ENCODE measurements at regions not wholly inside any gene's neighbourhood (a gene's known extent, or its start where the extent isn't known, plus 50 kb on each side); places are given as distances from the start of the nearest gene placed in this dataset.
"Not testable (repeated sequence)": the region's sequence is repeated elsewhere in the genome, so short reads cannot be mapped to it uniquely, and the experiment has no call there.

DNA sequence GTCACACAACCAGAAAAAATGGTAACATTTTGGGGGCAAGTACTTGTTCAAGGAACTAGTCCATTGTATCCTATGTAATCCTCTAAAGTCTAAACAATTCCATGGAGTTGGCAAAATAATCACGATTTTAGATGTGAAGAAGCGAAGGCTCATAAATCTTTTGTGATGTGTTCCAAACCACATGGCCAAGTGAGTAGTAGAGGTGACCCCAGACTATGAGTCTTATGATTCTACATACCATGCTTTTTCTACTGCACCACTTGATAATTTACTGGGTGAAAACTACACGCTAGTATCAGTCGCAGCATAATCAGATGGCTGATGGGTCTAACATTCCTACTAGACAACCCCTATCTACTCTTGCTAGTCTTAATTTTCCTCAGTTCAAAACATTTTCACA, 371.4 kb downstream of the OSR1 start:
- no peak for DNase-seq (ENCODE audit: low read depth in 3 of 3)

GRCh38 chr2:18986046-18986445, 372.4 kb downstream of the OSR1 start:
- no peak for DNase-seq (ENCODE audit: low read depth in 3 of 3)

- no peak for DNase-seq (ENCODE audit: low read depth in 3 of 3)
These were observed 377.5 kb downstream of the OSR1 start for GRCh38 chr2:18980786-18981430.

DNA sequence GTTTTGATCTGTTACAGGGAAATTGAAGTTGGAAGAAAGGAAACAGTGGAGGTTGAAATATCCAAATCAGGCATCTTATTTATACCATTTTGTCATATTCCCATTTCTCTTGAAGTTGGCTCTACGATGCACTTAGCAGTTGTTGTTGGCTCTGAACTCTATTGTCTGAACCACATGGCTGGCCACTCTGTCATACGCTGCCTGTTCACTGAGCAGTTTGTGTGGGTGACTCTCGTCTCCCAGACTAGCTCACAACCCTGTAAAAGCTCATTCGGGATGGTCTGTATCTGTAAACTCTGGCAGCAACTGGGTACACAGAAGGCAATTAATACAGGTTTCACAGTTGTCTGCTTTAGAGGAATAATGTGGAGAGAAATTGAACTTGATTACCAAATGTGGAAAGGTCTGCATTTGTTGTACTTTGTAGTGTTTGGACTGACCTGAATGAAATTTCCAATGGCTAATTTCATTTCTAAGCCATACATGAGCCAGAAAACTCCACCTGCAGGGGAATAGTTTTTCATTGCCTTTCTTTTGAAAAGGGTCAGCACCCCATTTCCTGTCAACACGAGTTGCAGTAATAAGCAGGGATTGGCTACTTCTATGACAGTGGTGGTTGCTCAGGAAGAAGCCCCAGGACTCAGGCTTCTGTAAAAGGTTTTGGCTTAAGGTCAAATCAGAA, 378.2 kb downstream of the OSR1 start:
- DNase-seq (ENCODE audit: low read depth in 3 of 3): no peak

DNA sequence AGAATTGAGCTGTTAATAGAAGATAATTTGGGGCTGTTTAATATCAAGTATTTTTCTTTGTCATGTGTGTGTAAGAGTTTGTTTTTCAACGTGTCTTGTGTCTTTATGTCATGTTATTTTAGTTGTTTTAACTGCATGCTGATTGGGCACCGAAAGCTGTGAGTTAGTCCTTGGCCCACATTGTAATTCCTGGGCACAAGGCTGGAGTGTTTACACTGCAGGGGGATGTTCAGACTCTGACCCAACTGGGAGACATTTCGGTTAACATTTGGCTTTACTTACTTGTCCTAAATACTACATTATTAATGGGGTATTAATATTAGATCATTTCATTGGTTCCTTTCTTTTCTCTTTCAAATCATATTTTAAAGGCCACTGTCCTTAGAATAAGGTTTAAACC, 381.0 kb downstream of the OSR1 start:
- DNase-seq (ENCODE audit: low read depth in 3 of 3): no peak

- DNase-seq (ENCODE audit: low read depth in 3 of 3): no peak
These were observed 382.1 kb downstream of the OSR1 start for GRCh38 chr2:18976168-18976961.

DNA sequence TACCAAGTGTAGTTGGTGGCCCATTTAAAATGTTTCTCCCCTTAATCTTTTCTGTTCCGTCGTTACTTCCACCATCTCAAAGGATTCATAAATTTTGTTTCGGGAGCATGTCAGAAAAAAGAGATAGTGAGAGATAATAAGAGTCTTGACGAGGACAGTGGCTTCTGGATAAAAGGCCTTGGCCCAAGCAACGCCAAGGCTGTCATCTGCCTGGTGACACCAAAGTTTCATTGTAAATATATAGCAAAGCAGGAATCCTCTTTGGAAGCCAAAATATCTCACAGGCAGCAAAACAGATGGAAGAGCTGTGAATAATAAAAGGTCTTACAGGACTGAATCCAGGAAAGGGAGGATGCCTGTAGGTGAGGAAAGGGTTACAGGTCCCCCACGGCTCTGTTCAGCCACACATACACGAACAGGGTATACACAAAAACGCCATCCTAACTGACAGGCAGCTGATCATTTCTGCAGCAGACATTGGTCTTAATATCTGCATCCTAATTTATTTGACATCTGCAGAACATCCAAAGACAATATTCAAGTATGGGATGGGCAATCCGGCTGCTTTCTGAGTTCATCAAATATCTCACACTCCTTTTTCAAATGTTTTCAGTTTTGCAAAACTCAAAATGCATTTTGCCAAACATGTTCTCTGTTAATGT, 382.8 kb downstream of the OSR1 start:
- DNase-seq (ENCODE audit: low read depth in 3 of 3): no peak

GRCh38 chr2:18971628-18972027, 382.3 kb upstream of the NT5C1B start:
- DNase-seq (ENCODE audit: low read depth in 3 of 3): no peak

DNA sequence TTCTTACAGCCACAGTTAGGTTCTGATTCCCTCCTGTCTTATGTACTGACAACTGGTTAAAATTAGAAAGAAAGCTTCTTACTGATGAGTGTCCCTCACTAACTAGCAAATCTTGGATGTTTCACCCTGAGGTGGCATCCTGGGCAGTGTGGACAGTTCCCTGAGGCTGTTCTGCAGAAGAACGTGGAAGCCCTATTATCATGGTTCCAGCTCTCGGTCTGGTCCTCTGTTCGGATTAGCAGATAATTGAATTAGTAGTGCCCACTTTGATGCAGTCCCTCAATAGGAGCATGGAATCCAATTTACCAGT, 381.7 kb upstream of the NT5C1B start:
- no peak for DNase-seq (ENCODE audit: low read depth in 3 of 3)

DNA sequence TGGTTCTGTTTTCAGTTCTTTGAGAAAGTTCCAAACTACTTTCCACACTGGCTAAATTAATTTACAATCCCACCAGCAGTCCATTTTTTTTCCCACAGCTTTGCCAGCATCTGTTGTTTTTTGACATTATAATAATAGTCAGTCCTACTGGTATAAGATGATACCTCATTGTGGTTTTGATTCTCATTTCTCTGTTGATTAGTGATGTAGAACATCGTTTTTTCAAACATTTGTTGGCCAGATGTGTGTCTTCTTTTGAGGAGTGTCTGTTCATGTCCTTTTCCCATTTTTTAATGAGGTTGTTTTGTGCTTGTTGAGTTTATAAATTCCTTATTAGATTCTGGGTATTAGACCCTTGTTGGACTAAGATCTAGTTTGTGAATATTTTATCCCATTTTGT, 376.8 kb upstream of the NT5C1B start:
- no peak for DNase-seq (ENCODE audit: low read depth in 3 of 3)

- not testable (repeated sequence) for DNase-seq (ENCODE audit: low read depth in 3 of 3)
These were observed 374.4 kb upstream of the NT5C1B start for GRCh38 chr2:18963739-18964256.

DNA sequence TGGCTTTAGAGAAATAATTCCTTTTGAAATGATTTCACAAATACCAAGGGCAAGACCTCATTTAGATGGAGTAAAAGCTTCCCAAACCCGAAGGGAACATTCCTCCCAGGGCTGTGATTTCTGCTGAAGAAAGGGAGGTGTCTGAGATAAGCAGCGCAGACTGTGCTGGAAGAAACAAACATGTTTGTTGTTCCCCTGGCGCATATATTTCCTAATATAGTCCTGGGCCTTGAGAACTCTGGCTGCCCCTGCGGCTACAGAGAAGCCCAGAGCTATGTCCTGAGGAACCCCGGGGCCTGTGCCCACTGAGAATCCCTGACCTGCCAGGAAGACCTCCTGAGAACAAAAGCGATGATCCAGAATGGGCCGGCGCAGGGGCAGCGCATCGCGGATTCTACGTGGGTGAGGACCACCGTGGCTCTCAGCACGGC, 372.6 kb upstream of the NT5C1B start:
- no peak for DNase-seq (ENCODE audit: low read depth in 3 of 3)

DNA sequence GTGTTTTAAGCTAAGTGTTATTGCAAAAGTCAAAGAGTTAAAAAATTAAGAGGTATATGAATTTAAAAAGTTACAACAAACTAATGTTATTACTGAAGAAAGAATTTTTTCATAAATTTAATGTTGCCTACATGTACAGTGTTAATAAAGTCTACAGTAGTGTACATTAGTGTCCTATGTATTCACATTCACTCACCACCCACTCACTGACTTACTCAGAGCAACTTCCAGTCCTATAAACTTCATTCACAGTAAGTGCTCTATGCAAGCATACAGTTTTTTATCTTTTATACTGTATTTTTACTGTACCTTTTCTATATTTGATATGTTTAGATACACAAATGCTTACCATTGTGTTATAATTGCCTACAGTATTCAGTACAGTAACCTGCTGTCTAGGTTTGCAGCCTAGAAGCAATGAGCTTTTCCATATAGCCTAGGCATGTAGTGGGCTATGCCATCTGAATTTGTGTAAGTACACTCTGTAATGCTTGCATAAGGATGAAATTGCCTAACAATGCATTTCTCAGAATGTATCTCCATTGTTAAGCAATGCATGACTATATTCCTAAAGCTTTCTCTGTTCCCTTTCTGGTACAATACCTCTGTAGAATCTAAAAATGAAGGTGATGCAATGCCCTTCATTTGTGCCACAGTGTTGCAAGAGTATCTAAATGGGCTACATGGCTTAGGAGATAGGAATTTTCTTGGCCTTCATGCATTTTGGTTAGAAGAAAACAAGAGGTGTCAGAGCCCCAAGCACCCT, 370.8 kb upstream of the NT5C1B start:
- no peak for DNase-seq (ENCODE audit: low read depth in 3 of 3)

GRCh38 chr2:18959200-18959599, 369.8 kb upstream of the NT5C1B start:
- DNase-seq (ENCODE audit: low read depth in 3 of 3): no peak

GRCh38 chr2:18957909-18958308, 368.5 kb upstream of the NT5C1B start:
- DNase-seq (ENCODE audit: low read depth in 3 of 3): no peak

DNA sequence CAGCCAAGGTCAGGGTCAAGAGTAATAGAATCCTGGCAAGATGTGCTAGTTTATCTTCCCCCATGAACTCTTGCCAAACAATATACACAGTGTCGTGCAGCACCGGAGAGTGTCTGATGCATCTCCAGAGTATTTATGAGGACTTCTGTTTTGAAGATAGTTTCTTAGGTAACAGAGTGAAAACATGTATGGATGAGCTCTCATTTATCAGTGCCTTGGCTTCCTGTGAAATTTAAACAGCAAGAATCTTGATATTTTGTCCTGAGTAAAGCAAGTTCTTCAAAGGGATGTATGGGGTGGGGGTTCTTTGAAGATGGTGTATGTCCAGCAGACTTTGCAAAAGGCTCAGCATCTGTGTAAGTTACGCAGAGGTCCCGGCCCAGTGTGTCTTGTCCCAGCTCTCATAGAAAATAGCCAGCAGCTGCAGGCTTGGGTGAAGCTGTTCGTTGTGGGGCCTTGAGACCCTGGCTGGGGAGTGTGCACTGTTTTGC, 361.0 kb upstream of the NT5C1B start:
- DNase-seq (ENCODE audit: low read depth in 3 of 3): no peak

DNA sequence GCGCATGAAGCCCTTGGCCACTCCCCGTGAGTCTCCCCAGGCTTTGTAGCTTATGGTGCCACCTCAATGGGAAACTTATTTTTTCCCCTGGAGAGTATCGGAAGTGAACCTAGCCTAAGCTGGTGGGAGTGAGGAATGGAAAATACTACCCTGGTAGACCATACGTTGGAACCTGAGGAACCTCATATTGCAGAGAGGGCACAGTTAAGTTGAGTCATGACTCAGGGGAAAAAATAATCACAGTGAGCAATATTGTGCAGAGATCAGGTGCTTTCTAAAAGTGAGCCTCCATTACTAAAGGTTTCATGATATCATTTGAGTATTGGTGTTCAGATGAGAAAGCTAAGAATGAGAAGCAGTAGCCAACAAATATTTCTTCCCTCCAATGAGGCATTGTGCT, 360.5 kb upstream of the NT5C1B start:
- DNase-seq (ENCODE audit: low read depth in 3 of 3): no peak

- DNase-seq (ENCODE audit: low read depth in 3 of 3): no peak
These were observed 350.8 kb upstream of the NT5C1B start for GRCh38 chr2:18940184-18940583.

GRCh38 chr2:18939740-18940139, 350.4 kb upstream of the NT5C1B start:
- DNase-seq (ENCODE audit: low read depth in 3 of 3): not testable (repeated sequence)

GRCh38 chr2:18934886-18935285, 345.5 kb upstream of the NT5C1B start:
- no peak for DNase-seq (ENCODE audit: low read depth in 3 of 3)

DNA sequence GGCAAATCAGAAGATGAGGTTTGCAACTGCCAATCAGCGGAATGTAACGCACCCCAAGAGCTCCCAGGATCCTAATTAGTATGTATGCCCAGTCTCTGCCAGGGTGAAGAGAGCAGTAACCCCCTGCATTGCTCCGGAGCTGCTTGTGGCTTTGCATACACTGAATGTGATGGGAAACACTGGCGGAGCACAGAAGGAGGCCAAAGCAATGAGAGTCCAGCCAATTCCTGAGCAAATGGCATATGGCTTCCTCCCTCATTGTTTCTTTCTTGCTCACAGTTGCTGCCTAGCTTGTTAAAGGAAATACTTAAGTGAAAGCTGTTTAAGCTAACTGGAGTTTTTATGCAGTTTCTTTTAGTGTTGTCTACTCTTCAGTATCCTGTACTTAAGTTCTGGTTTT, 343.5 kb upstream of the NT5C1B start:
- no peak for DNase-seq (ENCODE audit: low read depth in 3 of 3)
